Activated effector memory CD4-positive, alpha-beta T cell treated with anti-CD3 and anti-CD28 coated beads, Interleukin-2, amount 50 U/mL, for 16 hours (primary cell): ENCODE measurements at regions not wholly inside any gene's neighbourhood (a gene's known extent, or its start where the extent isn't known, plus 50 kb on each side); places are given as distances from the start of the nearest gene placed in this dataset.

Experiments used
- DNase-seq: peaks from one replicate; pipeline ENCODE4 v3.0.0-alpha.2; 2020

GRCh38 chr5:135246923-135247795, 151.9 kb downstream of the MACROH2A1 start:
- peak; percentile 50 for DNase-seq

- no peak for DNase-seq
Measured at GRCh38 chr5:135246605-135246922, 152.5 kb downstream of the MACROH2A1 start.

- DNase-seq = peak; percentile 31
Measured at GRCh38 chr5:135245521-135246499, 153.2 kb downstream of the MACROH2A1 start.

GRCh38 chr5:135244620-135245021, 154.4 kb downstream of the MACROH2A1 start:
- DNase-seq = peak; percentile 34

DNA sequence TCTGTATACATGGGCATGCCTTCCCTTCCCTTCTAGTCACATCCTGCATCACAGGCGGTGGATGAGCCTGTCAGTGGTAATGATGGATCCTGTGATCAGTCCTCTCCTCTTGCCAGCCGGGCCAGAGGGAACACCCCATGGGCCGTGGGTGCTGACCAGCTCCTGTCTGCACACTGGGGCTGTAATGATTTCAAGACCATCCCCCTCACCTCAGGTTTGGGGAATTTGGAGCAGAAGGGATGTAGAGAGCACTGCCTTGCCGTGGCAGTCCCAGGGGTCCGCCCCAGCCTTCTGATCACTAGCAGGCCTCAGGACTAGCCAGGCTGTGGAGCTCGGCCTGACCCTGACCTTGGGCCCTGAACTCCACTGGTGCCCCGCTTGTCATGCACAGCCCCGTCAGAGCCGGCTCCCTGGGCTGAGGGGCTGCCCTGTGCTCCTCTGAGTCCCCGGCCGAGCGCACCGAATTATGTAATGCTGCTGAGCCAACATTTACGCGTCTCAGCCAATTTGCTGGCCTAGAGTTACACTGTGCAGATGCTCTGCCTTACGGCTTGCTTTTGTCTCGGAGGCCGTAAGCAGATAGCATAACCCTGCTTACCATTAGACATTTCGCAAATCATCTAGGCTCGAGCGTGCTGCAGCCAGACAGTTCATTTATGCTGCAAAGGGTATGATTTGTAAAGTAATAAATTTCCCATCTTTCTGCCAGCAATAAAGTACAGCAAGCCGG, 155.3 kb downstream of the MACROH2A1 start:
- DNase-seq = peak; percentile 36

GRCh38 chr5:135242866-135243555, 156.0 kb downstream of the MACROH2A1 start:
- DNase-seq = peak; percentile 39

GRCh38 chr5:135242021-135242865, 156.8 kb downstream of the MACROH2A1 start:
- DNase-seq = peak; percentile 39

DNA sequence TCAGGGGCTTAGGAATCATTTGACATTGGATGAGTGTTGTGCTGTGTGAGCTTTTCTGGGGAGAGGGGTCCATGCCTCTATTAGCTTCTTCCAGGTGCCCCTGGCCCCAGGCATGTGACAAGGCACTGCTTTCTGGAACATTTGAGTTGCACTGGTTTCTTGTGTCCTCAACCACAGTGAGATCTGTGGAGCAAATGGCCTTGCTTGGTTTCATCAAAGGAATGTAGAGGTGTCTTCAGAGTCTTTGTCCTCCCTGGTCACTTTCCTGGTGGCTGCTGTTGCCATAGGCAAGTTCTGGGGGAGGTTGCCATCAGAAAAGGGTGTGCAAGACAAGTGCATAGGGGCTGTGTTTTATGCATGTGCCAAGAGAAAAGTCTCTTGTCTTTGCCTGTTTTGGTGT, 157.5 kb downstream of the MACROH2A1 start:
- DNase-seq = no peak

- peak; percentile 31 for DNase-seq
Measured at GRCh38 chr5:135240781-135241360, 158.2 kb downstream of the MACROH2A1 start.

- no peak for DNase-seq
Measured at GRCh38 chr5:135240283-135240633, 158.8 kb downstream of the MACROH2A1 start.

DNA sequence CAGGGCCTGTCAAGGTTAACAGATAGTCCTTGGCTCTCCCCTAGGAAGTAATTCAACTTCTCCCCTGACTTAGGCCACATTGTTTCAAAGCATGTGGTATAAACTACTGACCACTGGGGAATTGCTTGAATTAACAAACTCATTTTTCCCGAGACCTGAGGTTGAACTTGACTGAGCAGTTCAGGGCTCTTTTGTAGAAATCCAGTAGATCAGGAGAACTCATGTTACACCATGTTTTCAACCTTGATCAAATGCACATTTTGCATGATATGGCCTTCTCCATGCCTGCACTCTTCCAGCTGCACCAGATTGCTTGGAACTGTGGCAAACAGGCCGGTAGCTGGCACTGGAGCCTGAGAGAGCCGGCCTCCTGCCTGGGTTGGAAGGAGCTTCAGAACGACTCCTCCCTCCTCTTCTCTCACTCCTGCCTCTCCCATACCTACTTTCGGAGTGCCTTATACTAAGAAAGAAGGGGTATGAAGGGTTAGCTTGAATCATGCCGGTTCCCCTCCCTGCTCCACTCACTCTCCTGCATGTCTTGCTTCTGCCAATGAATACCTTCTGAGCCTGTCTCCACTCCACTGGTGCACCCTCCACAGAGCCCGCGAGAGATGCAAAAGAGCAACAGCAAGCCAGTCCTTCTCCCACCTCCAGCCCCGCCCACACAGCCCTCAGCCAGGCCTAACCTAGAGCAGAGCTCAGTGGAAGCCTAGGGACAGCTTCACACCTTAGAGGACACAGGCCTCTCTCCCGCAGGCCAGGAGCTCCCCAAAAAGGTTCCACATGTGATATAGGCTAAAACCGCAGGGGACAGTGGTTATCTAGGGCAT, 159.4 kb downstream of the MACROH2A1 start:
- peak; percentile 52 for DNase-seq

DNA sequence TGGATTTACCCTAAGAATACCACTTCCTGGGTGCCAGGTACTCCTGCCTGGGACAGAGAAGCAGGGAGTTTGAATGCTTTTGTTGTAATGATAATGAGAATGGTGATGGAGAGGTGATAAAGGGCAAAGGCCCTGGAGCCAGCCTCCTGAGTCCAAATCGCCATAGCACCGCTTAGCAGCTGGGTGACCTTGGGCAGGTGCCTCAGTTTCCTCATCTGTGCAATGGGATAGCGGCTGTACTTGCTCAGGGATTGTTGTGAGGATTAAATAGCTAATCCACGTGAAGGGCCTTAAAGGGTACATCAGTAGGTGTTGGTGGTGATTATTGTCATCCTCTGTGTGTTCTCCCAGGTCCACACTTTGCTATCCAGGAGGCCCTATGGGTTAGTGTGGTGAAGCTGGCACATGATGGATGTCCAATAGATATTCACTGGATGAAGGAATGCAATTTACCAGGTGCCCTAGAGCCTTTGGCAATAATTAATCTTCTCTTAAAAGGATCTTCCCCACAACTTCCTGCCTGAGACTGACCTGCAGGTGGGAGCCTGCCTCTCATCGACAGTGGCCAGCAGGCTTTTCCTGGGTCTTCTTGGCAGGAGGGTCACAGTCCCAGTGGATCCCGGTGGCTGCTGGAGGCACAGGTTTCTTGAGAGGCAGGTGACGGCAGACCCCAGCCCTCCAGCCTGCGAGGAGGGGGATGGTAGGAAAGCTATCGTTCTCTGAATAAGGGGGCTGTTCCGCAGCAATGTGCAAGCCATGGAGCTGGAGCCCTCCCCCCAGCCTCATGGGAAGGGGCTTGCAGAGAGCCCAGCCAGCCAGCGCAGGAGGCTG, 160.2 kb downstream of the MACROH2A1 start:
- peak; percentile 33 for DNase-seq

DNA sequence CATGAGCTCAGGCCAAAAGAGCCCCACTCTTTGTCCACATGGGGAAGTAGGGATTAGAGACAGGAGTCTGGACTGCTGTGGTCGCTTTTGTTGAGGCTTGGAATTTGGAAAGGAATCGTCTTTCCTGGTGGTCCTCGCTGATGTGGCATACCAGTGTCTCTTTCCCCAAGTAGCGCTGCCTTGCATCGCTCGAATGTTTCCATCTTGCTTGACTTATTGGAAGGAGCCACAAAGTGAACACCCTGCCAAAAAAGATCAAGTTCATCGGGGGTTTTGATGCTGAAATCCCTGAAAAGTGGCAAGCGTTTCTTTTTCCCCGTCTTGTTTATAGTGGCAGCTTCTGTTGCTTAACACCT, 161.3 kb downstream of the MACROH2A1 start:
- DNase-seq = peak; percentile 12

DNA sequence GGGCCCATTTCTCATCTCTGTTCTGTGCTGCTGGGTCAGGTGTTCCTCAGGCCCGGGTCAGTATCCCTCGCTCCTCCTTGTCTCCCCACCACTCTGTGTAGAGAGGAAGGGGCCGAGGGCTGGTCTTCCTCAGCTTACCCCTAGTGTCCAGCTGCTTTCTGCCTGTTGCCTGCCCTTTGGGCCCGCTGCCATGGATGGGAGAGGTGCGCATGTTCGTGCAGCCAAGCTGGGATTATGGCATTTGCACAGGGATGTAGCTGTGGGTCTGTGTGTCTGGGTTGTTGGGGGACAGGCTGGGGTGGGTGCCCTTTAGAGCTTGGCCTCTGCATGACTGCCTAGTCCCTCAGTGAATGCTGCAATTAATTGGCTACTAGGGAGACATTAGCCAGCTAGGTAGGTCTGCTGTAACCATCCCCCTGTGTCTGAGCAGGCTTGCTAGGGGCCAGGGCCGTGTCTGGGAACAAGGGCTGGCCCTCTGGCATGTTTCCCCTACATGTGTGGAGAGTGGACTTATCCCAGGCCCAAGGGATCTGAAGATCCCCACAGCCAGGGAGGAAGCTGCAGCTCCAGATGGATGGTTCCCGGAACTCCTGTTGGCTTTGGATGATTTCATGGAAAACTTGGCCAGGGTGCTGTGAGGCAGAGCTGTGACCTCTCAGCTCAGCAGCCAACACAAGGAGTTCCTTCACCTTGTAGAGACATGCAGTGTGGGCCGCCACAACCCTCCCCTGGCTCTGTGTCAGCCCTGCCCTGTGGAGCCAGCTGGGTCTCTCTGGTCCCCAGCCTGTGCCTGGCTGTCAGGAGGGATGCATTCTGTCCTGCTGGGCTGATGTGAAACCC, 161.9 kb downstream of the MACROH2A1 start:
- DNase-seq = peak; percentile 57

DNA sequence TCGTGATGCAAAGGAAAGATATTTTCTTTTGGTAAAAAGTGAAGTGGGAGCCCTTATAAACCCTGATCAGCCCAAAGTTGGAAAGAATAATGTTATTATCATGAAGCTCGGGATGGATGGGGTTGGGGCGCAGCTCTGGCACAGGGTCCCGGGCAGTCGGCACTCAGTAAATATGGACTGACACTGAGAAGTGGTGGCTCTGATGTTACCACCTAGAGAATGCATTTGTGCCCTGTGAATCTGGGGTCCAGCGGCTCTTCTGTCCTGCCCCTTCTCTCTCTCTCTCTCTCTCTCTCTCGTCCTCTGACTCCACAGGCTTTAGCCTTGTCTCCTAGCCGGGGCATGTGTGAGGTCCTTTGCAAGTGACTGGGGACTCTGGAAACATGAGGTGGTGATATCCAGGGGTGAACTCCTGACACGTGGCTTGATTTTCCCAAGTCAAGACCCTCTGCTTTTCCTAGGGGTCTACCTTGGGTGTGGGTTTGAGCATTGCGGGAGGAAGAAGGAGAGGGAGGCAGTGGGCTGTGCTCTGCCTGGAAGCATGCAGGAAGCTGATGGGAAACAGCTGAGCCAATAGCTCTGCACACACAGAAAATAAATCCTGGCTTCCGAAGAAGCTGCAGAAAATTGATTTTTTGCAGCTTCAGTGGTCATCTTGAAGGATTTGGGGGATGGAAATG, 162.7 kb downstream of the MACROH2A1 start:
- DNase-seq = peak; percentile 10

DNA sequence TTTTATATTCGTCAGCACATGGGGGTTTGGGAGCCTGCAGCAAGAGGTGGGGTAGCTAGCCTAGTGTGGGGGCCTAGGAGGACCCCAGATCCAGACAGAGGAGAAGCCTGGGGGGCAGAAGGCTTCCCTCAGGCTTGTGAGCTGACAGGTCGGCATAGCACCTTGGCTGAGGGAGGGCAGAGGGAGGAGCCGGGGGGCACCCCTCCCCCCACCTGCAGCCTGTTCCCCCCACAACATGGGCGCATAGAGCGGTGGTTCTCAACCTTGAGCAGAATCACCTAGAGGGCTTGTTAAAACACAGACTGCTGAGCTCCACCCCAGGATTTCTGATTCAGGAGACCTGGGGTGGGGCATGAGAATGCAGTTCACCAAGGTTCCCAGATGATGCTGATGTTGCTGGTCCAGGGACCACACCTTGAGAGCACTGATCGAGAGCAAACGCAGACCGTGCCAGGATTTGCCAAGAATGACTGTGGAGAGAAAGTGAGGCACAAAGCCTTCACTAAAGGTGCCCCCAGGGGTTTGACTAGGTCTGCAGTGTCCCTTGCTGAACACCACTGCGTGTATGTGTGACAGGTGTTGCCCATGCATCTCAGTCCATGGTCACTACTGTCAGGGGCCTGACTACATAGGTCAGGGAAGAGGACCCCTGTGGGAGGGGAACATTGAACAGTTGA, 163.3 kb downstream of the MACROH2A1 start:
- DNase-seq = peak; percentile 33
